HepG2 (cell line): ENCODE measurements at regions not wholly inside any gene's neighbourhood (a gene's known extent, or its start where the extent isn't known, plus 50 kb on each side); places are given as distances from the start of the nearest gene placed in this dataset.

ENCODE experiments used
- ATAC-seq: fragments of 200-7000 bp; cut with Tn5 transposase; 3 replicates; pipeline ENCODE4 v1.9.1; 2020; ENCODE audit warnings: mild to moderate bottlenecking, moderate library complexity
- BruUV-seq: library from RNA; stranded (reverse); fragments of 400-500 nt; replicated peaks from 2 replicates; lab custom pipeline; 2021; lab: Mats Ljungman, UMichigan
- CTCF ChIA-PET: fragments of 300-600 bp; formaldehyde crosslinking; extraction: SDS; loops from one replicate; lab custom pipeline; 2021; ENCODE audit warnings: low total read pairs, inconsistent platforms, low intra/inter-chr PET ratio; lab: Yijun Ruan, JAX
- POLR2A ChIA-PET: fragments of 350-600 bp; sonication (Branson Sonifier 250); formaldehyde crosslinking; loops from one replicate; lab custom pipeline; 2020; ENCODE audit warnings: antibody characterized with exemption, inconsistent platforms; lab: Yijun Ruan, JAX
- DNase-seq: peaks from one replicate; pipeline ENCODE4 v3.0.0-alpha.2; 2015; ENCODE audit warnings: low spot score
- FAIRE-seq: peaks from 3 replicates; lab custom pipeline; 2011; peaks lifted over from hg19 to GRCh38; lab: Jason Lieb, UNC
- H2AFZ ChIP-seq: one replicate; pipeline ENCODE4 v1.6.1; 2011; ENCODE audit warnings: low read length, inconsistent platforms
- H3K27ac ChIP-seq: fragments of 300-600 bp; 3 replicates; pipeline ENCODE4 v1.8.0; 2011; ENCODE audit warnings: mixed run types, mild to moderate bottlenecking, mixed read lengths, low read length, inconsistent platforms; ENCODE audit not compliant: insufficient read depth; ENCODE audit errors: extremely low read length
- H3K27me3 ChIP-seq, 2 experiments: fragments of 200-600 bp in 1 of 2; 2 replicates in 1 of 2; 3 replicates in 1 of 2; pipeline versions ENCODE4 v1.6.0 to v1.8.0; 2011; ENCODE audit warnings: low read length in 2 of 2, mild to moderate bottlenecking in 2 of 2, moderate library complexity in 2 of 2, inconsistent platforms in 1 of 2; ENCODE audit not compliant: insufficient read depth in 2 of 2, control insufficient read depth in 1 of 2
- H3K36me3 ChIP-seq, 2 experiments: fragments of 200-600 bp in 1 of 2; replicated peaks in 1 of 2; 2 replicates in 1 of 2; 3 replicates in 1 of 2; pipeline versions ENCODE4 v1.5.1 to v1.8.0; 2011; ENCODE audit warnings: low read length in 2 of 2, inconsistent platforms in 1 of 2; ENCODE audit not compliant: insufficient read depth in 2 of 2, control insufficient read depth in 1 of 2
- H3K4me1 ChIP-seq: 2 replicates; pipeline ENCODE4 v1.5.1; 2012; ENCODE audit warnings: low read length, inconsistent platforms; ENCODE audit not compliant: insufficient read depth
- H3K4me2 ChIP-seq: 2 replicates; pipeline ENCODE4 v1.6.0; 2011; ENCODE audit warnings: low read depth, low read length, inconsistent platforms
- H3K4me3 ChIP-seq, 3 experiments: fragments of 200-600 bp in 1 of 3; sonication (generic), shearing (Covaris generic) in 1 of 3; replicated peaks in 1 of 3; 2 replicates each; pipeline ENCODE4 v1.5.1; 2011 to 2016; ENCODE audit warnings: low read length in 3 of 3, inconsistent platforms in 2 of 3, low read depth in 2 of 3, mild to moderate bottlenecking in 2 of 3, control low read depth in 1 of 3, mixed read lengths in 1 of 3; ENCODE audit not compliant: insufficient read depth in 1 of 3
- H3K79me2 ChIP-seq: one replicate; pipeline ENCODE4 v1.6.1; 2011; ENCODE audit warnings: low read length, inconsistent platforms; ENCODE audit not compliant: insufficient read depth
- H3K9ac ChIP-seq: 2 replicates; pipeline ENCODE4 v1.6.0; 2011; ENCODE audit warnings: mild to moderate bottlenecking, low read depth, low read length, inconsistent platforms; ENCODE audit not compliant: insufficient read depth
- H3K9me3 ChIP-seq: 2 replicates; pipeline ENCODE4 v1.5.1; 2012; ENCODE audit warnings: mild to moderate bottlenecking, low read length
- H4K20me1 ChIP-seq: 2 replicates; pipeline ENCODE4 v1.6.0; 2011; ENCODE audit warnings: inconsistent platforms, mild to moderate bottlenecking, low read length, moderate library complexity; ENCODE audit not compliant: insufficient read depth
- HOXA7 ChIP-seq: sonication (generic); formaldehyde crosslinking; IDR thresholded peaks from 2 replicates; pipeline ENCODE4 v1.8.1; 2022; ENCODE audit warnings: mild to moderate bottlenecking, missing genetic modification reagents, moderate library complexity
- MIER2 ChIP-seq: IDR thresholded peaks from 2 replicates; pipeline ENCODE4 v1.6.1; 2016; ENCODE audit warnings: missing biosample characterization, missing genetic modification reagents
- TAF1 ChIP-seq: sonication (generic); formaldehyde crosslinking; IDR thresholded peaks from 2 replicates; pipeline ENCODE4 v1.4.0; 2020; ENCODE audit warnings: missing genetic modification reagents
- TCF7L2 ChIP-seq: IDR thresholded peaks from 2 replicates; pipeline ENCODE4 v1.6.1; 2011; ENCODE audit warnings: mild to moderate bottlenecking, low read depth, low read length, moderate library complexity
- ZBTB8A ChIP-seq: sonication (generic); formaldehyde crosslinking; IDR thresholded peaks from 2 replicates; pipeline ENCODE4 v1.4.0; 2020; ENCODE audit warnings: mild to moderate bottlenecking, low read depth, missing genetic modification reagents, borderline replicate concordance
- ZNF572 ChIP-seq: sonication (generic); formaldehyde crosslinking; IDR thresholded peaks from 2 replicates; pipeline ENCODE4 v1.5.1; 2020; ENCODE audit warnings: mild to moderate bottlenecking, missing genetic modification reagents
- WGBS: methylation state at CpG from one replicate; pipeline ENCODE4 v1.1.6; 2017; ENCODE audit warnings: low lambda C conversion rate; 5-methylcytosine and 5-hydroxymethylcytosine counted together
- in situ Hi-C: cut with HindIII; loops from 2 replicates; pipeline ENCODE4 v1.10.0; 2017; ENCODE audit warnings: low pct_unique_long_range_greater_than_20kb; ENCODE audit not compliant: extremely low pct_ligation_motif_present
- intact Hi-C: fragments of 100-400 bp; cut with micrococcal nuclease; formaldehyde crosslinking; loops from one replicate; pipeline ENCODE4 v1.10.0; 2022; ENCODE audit not compliant: unreplicated experiment
- TF ChIP-seq, protein P1 (sequence below): sonication (generic); formaldehyde crosslinking; IDR thresholded peaks from 2 replicates; pipeline ENCODE4 v1.4.0; 2020; ENCODE audit warnings: missing genetic modification reagents

GRCh38 chr2:12506846-12507245 lies 209.9 kb upstream of the TRIB2 start:
- WGBS: 13% methylated on average over 2 of the region's 2 CpGs
- in situ Hi-C loops: no loop called here
- Histone ChIP-seq H3K9me3 (no peaks in the 10 kb centered on the region), H3K36me3 (no peaks in the 10 kb centered on the region), H3K4me3 (no peak overlapping the region), H3K79me2 (no peaks in the 10 kb centered on the region), H3K27me3 (no peaks in the 10 kb centered on the region), H4K20me1 (no peaks in the 10 kb centered on the region), H2AFZ (no peak overlapping the region), H3K27ac (no peak overlapping the region), H3K4me2 (no peak overlapping the region), H3K9ac (no peak overlapping the region), H3K4me1 (no peaks in the 10 kb centered on the region)
- intact Hi-C loops: no loop called here
- CTCF ChIA-PET: no interaction called here
- ATAC-seq: no peak
- BruUV-seq: no TSS peak
- POLR2A ChIA-PET: no interaction called here
- FAIRE-seq: no peak
- no peak for DNase-seq
- TF ChIP-seq HOXA7 (CRISPR knock-in tag) (no peak), ZBTB8A (CRISPR knock-in tag) (no peak), TCF7L2 (no peak), TAF1 (CRISPR knock-in tag) (no peak), ZNF572 (CRISPR knock-in tag) (no peak), MIER2 (CRISPR knock-in tag) (no peak)
- TF ChIP-seq, protein P1, sequence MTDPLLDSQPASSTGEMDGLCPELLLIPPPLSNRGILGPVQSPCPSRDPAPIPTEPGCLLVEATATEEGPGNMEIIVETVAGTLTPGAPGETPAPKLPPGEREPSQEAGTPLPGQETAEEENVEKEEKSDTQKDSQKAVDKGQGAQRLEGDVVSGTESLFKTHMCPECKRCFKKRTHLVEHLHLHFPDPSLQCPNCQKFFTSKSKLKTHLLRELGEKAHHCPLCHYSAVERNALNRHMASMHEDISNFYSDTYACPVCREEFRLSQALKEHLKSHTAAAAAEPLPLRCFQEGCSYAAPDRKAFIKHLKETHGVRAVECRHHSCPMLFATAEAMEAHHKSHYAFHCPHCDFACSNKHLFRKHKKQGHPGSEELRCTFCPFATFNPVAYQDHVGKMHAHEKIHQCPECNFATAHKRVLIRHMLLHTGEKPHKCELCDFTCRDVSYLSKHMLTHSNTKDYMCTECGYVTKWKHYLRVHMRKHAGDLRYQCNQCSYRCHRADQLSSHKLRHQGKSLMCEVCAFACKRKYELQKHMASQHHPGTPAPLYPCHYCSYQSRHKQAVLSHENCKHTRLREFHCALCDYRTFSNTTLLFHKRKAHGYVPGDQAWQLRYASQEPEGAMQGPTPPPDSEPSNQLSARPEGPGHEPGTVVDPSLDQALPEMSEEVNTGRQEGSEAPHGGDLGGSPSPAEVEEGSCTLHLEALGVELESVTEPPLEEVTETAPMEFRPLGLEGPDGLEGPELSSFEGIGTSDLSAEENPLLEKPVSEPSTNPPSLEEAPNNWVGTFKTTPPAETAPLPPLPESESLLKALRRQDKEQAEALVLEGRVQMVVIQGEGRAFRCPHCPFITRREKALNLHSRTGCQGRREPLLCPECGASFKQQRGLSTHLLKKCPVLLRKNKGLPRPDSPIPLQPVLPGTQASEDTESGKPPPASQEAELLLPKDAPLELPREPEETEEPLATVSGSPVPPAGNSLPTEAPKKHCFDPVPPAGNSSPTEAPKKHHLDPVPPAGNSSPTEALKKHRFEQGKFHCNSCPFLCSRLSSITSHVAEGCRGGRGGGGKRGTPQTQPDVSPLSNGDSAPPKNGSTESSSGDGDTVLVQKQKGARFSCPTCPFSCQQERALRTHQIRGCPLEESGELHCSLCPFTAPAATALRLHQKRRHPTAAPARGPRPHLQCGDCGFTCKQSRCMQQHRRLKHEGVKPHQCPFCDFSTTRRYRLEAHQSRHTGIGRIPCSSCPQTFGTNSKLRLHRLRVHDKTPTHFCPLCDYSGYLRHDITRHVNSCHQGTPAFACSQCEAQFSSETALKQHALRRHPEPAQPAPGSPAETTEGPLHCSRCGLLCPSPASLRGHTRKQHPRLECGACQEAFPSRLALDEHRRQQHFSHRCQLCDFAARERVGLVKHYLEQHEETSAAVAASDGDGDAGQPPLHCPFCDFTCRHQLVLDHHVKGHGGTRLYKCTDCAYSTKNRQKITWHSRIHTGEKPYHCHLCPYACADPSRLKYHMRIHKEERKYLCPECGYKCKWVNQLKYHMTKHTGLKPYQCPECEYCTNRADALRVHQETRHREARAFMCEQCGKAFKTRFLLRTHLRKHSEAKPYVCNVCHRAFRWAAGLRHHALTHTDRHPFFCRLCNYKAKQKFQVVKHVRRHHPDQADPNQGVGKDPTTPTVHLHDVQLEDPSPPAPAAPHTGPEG (CRISPR knock-in tag): no peak
